ENCODE measurements at regions not wholly inside any gene's neighbourhood (a gene's known extent, or its start where the extent isn't known, plus 50 kb on each side); places are given as distances from the start of the nearest gene placed in this dataset.

GRCh38 chr12:72748971-72749370 is 476.8 kb downstream of the TRHDE start:
- ATAC-seq (no peak), DNase-seq (ENCODE audit: low spot score) (no peak)
- Mint-ChIP-seq H3K4me3 (no peak overlapping the region), H3K36me3 (ENCODE audit: low read depth) (no peaks in the 10 kb centered on the region; the same call in 2 of the 3 replicates), H3K9me3 (0 out of 3 replicates have a peak, but pooled peaks cover under 1% of the 10 kb centered on the region), H3K27ac (no peak overlapping the region), H3K4me1 (peaks cover 5% of the 10 kb centered on the region; the same call in 2 of the 3 replicates), H3K27me3 (ENCODE audit: insufficient read depth, low read depth, poor library complexity) (no peaks in the 10 kb centered on the region)
- H3K27ac ChIP-seq (ENCODE audit: low read depth): no peak overlapping the region
- no peak overlapping the region for H3K4me2 ChIP-seq
- peaks cover 14% of the 10 kb centered on the region; the same call in 1 of the 2 replicates for H3K9me2 ChIP-seq (ENCODE audit: insufficient read depth)
- TF ChIP-seq STAT1 (IDR thresholded peaks at IDR 0.05; ENCODE audit: unreplicated experiment) (no peak), ZNF462 (CRISPR knock-in tag; IDR thresholded peaks at IDR 0.05) (no peak), ETS1 (IDR thresholded peaks at IDR 0.05) (no peak), REST (IDR thresholded peaks at IDR 0.05; ENCODE audit: unreplicated experiment) (no peak), POLR2AphosphoS5 (IDR thresholded peaks at IDR 0.05; ENCODE audit: low read depth) (no peak)
- H3K4me3 ChIP-seq: no peak overlapping the region
- no peaks in the 10 kb centered on the region for H3K4me1 ChIP-seq (ENCODE audit: insufficient read depth)
- H3F3A ChIP-seq (replicated peaks; ENCODE audit: low read depth): no peaks in the 10 kb centered on the region
- no peaks in the 10 kb centered on the region for H3K36me3 ChIP-seq (ENCODE audit: insufficient read depth)
- no peaks in the 10 kb centered on the region for H3K79me2 ChIP-seq (replicated peaks; ENCODE audit: insufficient read depth)
- H4K20me1 ChIP-seq (replicated peaks; ENCODE audit: insufficient read depth): no peaks in the 10 kb centered on the region
- no peaks in the 10 kb centered on the region for H3K27me3 ChIP-seq (ENCODE audit: insufficient read depth)
- H2AFZ ChIP-seq: no peak overlapping the region

Data from GM23338 (cell line).